Hematopoietic multipotent progenitor cell treated with erythropoietin and hydrocortisone succinate and interleukin-3 and kit ligand, for 4 days (in vitro differentiated cells): ENCODE measurements at regions not wholly inside any gene's neighbourhood (a gene's known extent, or its start where the extent isn't known, plus 50 kb on each side); places are given as distances from the start of the nearest gene placed in this dataset.
"Not testable (repeated sequence)": the region's sequence is repeated elsewhere in the genome, so short reads cannot be mapped to it uniquely, and the experiment has no call there.

Experiments
- DNase-seq: peaks from one replicate; pipeline ENCODE4 v3.0.0-alpha.2; 2015

DNA sequence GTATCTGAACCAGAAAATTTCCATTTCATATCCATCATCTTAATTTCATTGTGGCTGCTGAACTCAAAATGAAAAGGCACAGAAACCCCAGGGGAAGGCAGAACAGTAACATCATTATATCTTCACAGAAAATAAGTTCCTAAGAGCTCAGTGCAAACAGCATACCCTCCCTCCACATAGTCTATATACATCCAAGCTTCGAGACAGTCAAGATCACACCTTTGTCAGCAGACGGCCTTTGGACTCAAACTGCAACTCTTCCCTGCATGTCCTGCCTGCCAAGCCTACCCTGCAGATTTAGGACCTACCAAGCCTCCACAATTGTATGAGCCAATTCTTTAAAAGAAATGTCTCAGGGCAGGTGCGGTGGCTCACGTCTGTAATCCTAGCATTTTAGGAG lies 502.1 kb downstream of the SUCLG1 start:
- DNase-seq, result no peak

DNA sequence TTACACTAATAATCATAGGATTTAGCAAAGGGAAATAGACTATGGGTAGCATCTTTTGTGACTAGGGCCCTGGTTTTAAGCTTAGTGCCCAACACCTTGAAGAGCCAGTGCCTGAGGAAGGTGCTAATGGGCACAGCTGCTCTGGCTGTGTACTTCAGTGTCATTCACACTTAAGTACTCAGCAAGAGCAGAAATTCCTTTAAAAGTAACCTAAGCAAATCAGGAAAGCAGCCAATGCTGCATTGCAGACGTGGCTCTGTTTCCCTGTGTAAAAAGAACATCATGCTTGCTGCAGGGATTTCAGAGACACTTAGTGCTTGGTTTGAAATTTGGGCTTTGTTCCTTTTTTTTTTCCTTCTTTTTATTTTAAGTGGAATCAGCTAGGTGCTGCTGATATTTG lies 505.4 kb downstream of the SUCLG1 start:
- DNase-seq, result no peak

DNA sequence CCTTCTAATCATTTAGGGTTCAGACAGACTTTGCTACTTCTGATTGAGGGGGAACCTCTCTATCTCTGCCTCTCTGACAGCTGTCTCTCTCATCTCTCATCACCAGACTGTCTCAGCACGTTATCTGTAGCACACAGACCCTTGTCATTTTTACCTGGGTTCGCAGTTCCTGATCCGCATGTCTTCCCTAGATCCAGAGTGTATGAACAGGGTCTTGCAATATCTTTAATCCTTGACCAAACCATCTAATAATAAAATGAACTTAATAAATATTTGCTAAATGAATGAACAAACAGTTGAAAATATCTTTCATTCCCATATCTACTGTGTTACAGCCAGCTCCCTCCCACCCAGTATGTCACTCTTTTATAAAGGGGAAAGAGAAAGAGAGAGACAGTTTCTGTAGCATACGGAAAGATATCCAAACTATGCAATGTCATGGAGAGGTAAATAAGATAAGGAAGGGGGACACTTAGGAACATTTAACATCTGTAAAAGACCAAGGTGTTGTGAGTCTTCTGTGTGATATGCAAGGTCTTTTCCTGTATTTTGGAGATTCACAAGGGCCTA lies 507.6 kb downstream of the SUCLG1 start:
- no peak for DNase-seq

DNA sequence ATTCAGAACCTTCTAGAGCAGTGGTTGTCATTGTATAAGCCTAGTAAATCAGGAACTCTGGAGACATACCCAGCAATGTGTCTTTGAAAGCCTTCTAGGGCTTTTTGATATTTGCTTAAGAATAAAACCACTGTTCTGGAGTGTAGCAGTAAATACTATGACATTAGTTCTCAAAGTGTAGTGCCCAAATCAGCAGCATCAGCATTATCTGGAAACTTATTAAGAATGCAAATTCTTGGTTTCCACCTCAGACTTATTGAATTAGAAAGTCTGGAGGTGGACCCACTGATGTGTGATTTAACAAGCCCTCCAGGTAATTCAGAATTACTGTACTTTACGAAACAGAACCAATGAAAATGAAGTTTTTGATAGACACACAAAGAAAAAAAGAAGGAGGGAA lies 509.7 kb downstream of the SUCLG1 start:
- DNase-seq, result no peak

DNA sequence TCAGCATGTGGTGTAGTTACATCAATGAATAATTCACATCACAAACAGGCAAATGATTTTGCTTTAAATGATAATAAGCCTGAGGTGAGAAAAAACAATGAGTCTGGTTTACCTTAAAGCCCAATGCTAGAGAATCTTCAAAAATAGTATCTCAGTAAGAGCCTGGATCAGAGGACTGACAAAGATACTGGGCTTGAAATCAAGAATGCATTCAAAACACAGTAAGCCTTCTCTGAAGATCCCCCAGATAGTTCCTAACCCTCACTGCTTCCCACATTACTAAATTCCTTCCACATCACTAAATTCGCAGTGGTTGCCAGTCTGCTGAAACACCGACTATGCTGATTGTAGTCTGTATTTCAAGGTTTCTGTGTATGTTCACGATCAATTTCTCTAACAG lies 514.9 kb downstream of the SUCLG1 start:
- no peak for DNase-seq

DNA sequence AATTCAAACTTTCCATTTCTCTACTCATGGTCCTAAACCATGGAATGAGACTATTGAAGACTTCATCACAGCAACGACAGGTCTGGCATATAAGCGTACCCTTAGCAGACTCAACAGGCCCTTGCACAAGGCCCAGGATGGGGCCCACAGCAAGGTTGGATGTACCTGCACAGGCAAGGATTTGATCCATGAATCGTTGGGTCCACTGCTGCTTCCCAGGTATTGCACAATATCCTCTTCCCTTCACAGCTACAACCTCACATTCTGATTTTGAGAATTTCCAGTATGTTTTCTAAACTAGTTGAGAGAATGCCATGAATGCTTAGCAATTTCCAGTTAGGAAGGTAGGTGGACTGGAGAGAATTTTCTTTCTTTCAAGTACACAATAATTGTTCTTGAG lies 515.8 kb downstream of the SUCLG1 start:
- no peak for DNase-seq

DNA sequence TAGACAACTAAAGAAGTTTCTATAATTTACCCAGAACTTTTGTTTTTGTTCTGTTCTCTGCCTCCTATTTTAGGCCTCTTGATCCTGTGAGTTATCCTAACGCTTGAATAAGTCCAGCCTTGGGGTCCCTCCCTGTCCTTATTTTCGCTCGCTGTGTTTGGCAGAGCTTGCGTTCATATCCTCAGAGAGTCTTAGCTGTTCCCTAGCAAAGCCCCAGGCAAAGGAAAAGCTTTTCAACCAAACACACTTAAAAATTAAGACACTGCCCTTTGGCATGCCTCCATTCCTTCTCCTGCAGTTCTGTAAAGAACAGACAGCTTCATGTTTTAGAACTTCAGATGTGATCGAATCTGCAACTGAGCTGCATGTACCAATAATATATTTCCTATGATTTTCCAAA lies 517.2 kb downstream of the SUCLG1 start:
- DNase-seq, result no peak

DNA sequence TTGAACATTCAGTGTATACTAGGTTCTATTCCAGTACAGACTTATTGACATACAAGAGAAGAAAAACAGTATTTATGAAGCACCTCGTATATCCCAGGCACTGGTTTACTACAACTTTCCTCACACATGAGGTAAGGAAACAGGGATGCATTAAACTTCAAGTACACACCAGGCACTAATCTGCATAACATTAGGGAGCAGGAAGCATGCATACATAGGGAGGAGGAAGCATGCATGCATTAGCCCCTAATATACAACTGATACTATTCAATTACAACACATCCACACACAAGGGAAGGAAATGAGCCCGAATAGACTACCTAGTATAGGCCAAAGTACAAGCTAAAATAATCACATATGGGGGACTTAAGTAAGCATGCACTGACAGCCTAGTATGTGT lies 525.3 kb downstream of the SUCLG1 start:
- DNase-seq, result no peak

DNA sequence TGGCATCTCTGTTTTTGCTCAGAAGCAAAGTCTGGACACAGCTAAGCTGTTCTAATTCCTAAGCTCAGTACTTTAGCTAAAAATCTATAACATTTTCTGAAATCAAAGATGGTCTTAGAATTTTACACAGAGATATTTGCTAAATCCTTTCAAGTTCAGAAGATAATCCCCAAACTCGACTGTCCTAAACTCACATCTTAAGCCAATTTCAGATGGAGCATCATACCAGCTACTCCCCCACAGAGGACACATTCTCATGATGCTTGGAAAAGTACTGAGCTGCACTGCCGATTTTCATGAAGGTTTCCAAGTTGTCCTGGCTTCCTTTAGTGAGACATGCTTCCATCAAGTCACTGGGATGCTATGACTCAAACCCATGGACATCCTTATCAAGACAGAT lies 535.5 kb downstream of the SUCLG1 start:
- no peak for DNase-seq

DNA sequence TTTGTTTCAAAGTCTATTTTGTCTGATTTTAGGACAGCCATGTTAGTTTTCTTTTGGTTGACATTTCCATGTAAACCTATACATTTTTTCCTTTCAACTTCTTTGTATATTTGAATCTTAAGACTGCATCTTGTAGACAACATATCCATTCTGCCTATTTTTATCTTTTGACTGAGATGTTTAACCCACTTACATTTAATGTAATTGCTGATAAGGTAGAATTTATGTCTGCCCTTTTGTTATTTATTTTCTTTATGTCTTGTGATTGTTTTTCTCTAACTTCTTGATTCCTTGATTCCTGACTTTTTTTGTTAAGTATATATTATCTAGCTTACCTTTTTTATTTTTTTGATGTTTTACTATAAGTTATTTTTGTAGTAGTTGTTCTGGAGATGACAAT lies 542.5 kb downstream of the SUCLG1 start:
- DNase-seq, result no peak

DNA sequence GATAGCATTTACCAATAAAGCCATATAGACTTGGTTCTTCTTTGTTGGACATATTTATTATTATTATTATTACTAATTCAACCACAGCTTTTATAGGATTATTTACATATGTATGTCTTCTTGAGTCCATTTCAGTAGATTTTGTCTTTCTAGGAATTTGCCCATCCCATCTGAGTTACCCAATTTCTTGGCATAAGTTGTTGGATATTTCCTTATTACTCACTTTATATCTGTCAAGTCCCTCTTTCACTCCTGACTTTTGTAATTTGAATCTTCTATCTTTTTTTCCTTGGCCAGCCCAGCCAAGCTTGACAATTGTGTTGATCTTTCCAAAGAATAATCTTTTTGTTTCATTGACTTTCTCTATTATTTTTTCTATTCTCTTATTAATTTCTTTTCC lies 543.7 kb downstream of the SUCLG1 start:
- DNase-seq, result no peak

DNA sequence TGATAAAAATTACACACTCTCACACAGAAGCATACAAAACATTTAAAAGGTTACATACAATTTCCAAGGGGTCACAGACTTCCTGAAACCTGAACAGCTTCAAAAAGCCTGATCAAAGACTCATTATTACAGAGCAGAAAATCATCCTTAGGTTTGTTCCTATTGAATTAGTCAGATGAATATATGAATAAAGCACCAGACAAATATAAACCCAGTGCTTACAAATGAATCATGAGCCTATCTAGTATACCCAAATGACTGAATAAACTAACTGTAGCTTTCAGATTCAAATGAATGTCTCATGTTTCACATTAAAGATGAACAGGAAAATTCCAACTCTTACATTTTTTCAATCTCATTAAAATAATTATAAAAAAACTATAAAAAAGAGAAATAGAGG lies 550.3 kb downstream of the SUCLG1 start:
- DNase-seq, result no peak

DNA sequence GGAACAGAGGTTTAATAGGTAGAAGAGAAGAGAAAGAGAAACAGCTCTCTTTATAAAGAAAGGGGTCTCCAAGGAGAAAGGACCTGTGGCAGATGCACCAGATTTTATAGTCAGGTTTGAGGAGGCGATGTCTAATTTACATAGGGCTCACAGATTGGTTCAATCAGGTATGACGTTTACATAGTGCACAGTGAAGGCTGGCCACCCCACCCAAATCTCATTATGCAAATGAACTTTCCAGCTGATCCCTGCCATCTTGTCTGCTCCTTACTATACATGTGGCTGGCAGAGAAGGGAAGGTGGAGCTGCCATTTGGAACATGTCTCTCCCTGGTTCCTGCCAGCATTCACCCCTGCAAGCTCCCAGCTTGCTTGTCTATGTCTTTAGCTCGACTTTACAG lies 557.8 kb downstream of the SUCLG1 start:
- no peak for DNase-seq

DNA sequence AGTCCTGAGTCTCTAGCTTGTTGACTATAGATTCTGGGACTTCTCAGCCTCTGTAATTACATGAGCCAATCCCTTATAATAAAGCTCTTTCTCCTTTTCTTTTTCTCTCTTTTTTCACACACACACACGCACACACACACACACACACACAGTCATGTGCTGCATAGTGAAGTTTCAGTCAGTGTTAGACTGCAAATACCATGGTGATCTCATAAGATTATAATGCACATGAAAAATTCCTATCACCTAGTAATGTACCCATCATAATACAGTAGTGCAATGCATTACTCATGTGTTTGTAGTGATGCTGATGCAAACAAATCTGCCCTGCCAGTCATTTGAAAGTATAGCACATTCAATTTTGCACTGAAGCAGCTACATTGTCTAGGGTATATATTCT lies 558.2 kb downstream of the SUCLG1 start:
- no peak for DNase-seq

DNA sequence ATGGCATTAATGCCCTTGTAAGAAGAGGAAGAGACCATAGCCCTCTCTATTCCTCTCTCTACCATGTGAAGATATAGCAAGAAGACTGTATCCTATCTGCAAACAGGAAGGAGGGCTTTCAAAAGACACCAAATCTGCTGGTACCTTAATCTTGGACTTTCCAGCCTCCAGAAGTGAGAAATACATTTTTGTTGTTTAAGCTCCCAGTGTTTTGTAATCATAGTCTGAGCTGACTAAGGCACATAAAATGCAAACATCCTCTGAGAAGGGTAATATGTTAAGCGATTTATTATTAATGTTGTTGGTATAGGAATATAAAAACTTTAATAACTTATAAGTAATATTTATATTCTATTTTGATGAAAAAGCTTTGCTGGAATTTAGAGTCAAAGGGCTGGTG lies 559.8 kb downstream of the SUCLG1 start:
- no peak for DNase-seq

DNA sequence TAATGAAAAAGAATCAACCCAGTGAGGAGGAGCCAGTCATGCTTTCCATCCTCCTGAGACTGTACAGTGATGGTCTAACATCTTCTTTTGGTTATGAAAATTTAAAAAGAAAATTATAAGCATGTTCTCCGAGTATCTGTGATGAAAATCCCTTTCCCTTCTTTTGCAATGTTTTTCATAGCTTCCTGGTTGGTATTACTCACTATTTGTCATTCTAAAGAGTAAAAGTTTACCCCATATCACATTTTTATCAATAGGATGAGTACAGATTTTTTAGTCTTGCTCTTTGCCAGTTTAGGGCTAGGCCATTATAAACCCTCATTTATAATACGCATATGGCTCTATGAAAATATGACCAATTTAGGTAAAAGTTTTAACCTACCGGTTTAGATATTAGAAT lies 564.1 kb downstream of the SUCLG1 start:
- DNase-seq, result no peak

DNA sequence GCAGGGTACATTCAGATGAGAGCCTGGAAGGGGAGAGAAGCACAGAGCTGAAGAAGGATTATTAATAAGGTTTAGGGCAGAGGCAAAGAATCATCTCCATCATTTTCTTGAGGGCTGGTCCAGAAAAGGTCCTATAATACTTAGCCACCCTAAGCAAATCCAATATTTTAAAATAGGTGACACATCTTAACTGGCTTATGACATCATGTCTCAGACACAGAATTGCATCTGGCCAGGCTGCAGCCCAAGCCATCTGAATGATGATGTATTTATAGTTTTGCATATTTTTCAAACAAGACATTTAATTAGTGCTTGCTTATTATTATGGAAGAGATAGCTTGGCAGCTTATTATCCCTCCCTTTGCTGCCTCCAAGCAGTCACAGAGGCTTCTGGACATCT lies 571.3 kb downstream of the SUCLG1 start:
- DNase-seq, result no peak

DNA sequence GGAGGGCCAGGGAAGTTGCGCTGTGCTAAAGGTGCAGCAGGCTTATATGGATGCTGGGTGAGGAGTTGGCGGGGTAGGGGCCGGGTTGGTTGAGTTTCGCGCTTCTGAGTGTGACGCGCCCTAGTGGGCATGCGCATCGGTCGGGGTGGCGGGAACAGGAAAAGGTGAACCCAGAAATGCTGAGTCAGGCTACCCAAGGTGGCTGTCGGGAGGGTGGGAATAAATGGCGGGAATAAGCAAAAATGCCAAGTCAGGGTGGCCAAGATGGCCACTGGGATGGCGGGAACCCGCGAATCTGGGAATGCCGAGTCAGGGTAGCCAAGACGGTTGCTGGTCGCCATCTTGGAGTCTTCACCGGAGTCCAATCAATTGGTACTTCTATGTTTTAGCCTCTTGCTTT lies 580.0 kb downstream of the SUCLG1 start:
- no peak for DNase-seq

DNA sequence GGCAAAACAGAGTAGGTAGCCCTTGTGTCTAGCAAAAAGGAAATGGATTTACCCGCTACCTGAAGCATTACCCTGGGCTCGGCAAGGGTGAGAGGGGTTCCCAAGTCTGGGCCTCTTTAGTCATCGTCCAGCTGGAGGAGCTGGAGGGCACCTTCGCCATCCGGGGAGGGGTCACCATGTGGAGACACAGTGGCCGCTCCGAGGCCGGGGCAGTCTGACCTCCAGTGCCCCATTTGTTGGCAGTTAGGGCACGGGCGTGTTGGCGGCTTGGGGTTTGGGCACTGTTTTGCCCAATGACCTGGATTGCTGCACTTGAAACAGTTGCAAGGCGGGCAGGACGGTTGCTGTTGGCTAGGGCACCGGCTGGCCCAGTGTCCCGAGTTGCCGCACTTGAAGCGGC lies 581.8 kb downstream of the SUCLG1 start:
- not testable (repeated sequence) for DNase-seq

DNA sequence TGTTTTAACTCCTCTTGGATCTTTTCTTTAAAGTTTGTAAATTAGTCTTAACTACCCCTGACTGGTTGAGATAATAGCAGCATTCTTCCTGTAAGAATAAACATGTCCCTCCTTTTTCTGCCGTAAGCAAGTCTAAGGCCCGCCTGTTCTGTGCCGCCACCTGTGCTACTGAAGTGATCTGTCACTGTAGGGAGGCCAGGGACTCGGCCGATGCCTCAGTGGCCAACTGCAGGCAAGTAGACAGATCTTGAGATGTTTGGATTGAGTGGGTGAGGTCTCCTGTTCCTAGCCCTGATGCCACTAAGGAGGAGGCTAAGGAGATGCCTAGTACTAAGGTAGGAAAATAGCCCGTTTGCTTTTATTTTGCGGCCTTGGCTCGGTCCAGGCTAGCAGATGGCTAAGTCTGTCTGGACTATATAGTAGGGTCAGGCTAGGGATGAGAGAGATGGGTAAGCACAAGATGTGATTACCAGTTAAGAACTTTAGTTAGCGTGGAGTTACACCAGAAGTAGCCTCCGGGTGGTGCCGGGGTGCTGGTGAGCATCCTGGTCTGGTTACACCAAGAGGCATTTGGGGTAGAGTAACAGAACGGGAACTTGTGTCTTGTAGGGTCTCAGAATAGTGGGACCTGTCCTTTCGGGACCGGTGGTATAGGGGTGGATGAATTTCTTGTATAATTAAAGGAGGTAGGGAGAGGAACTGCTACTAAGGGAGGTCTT lies 584.2 kb downstream of the SUCLG1 start:
- peak; percentile 2 for DNase-seq

DNA sequence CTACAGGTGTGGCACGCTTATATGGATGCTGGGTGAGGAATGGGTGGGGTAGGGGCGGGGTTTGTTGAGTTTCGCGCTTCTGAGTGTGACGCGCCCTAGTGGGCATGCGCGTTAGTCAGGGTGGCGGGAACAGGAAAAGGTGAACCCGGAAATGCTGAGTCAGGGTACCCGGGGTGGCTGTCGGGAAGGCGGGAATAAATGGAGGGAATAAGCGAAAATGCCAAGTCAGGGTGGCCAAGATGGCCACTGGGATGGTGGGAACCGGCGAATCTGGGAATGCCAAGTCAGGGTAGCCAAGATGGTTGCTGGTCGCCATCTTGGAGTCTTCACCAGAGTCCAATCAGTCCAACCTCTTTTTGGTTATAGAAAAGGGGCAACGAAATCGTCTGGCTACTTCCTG lies 585.0 kb downstream of the SUCLG1 start:
- no peak for DNase-seq

DNA sequence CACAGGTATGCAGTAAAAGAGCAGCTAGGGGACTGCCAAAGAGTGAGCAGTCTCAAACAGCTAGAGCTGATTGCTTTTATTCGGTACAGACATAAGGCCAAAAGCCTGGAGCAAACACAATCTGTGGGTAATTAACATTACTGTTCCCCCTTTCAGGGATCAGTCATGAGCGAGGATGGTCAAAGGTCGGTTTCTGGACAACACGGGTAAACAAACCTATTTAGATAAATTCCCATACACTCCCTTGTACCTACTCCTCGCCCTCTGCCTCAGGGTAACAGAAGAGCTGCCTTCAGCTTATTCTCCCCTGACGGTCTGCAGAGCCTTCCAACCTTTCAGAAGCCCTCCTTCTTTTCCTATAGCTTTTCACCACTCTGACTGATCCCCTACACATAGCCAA lies 586.0 kb downstream of the SUCLG1 start:
- DNase-seq, result no peak

DNA sequence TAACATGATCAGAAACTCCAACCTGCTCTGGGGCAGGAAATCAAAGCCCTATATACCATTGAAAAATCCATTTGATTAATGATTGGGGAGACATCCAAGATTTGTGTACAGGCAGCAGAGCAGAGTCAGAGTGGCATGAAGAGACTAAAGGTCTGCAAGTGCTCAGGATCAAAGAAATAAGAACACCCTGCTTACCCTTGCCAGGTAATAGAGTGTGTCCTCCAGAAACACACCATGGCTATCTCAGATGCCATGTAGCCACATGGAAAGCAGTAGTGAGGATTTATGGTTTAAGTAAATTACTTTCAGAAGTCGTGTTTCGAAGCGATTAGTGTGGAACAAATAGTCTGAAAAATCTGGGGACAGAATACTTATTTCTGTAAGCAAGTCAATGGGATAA lies 592.9 kb downstream of the SUCLG1 start:
- DNase-seq, result no peak

DNA sequence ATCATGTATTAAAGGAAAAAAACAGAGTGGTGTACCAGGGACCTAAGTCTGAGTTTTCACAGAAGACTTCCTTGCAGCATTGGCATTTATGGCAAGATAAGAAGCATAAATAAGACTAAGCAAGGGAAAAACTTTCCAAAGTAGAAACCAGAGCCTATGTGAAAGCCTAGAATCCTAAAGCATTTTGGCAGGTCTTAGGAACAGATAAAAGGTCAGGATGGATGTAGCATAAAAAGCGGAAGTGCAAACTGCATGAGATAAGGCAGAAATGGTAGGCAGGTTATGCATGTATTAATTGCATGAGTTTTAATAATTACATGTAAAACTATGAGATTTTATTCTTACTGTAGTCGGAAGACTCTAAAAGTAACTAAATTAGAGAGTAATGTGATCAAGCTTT lies 596.5 kb downstream of the SUCLG1 start:
- DNase-seq, result no peak

DNA sequence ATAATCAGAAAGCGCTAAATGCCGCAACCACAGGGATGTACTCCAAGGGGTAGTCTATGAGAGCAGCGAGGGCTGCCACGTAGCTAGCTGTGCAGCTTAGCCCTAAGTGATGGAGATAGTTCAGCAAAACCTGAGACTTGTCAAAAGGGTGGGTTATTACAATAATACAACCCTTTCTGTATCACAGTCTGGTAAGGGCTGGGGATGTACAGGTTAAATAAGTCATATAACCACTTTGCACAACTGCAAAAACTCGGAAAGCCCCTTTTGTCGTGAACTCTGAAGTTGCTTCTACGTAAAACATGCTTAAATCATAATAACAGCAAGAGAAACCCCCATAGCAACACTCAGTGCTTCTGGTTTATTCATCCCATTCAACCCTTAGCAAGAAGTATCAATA lies 598.8 kb downstream of the SUCLG1 start:
- no peak for DNase-seq
